Tibial nerve (tissue), 4 donors: ENCODE measurements at regions not wholly inside any gene's neighbourhood (a gene's known extent, or its start where the extent isn't known, plus 50 kb on each side); places are given as distances from the start of the nearest gene placed in this dataset.

Experiments used
- DNase-seq, 2 donors: peaks; one replicate each; pipeline ENCODE4 v3.0.0-alpha.2; 2019; ENCODE audit warnings: low spot score in 2 of 2
- H3K27ac ChIP-seq, 4 donors: fragments of 200-600 bp; sonication (generic) in 3 of 4; one replicate each; pipeline ENCODE4 v1.5.1; 2017 to 2019; ENCODE audit warnings: mild to moderate bottlenecking in 1 of 4
- H3K27me3 ChIP-seq, 2 donors: fragments of 200-600 bp; sonication (generic) in 1 of 2; one replicate each; pipeline versions ENCODE4 v1.5.1 to v1.6.0; 2017 to 2019
- H3K36me3 ChIP-seq, 3 donors: fragments of 200-600 bp; sonication (generic); one replicate each; pipeline ENCODE4 v1.5.1; 2018 to 2019
- H3K4me1 ChIP-seq, 4 donors: fragments of 200-600 bp; sonication (generic) in 3 of 4; one replicate each; pipeline ENCODE4 v1.5.1; 2017 to 2019
- H3K4me3 ChIP-seq, 4 donors: fragments of 200-600 bp; sonication (generic) in 3 of 4; one replicate each; pipeline ENCODE4 v1.5.1; 2017 to 2019; ENCODE audit warnings: mild to moderate bottlenecking in 1 of 4, moderate library complexity in 1 of 4
- H3K9me3 ChIP-seq, 4 donors: fragments of 200-600 bp; sonication (generic) in 3 of 4; one replicate each; pipeline ENCODE4 v1.5.1; 2017 to 2019
- CTCF ChIP-seq, 5 experiments: fragments of 200-600 bp in 3 of 5; fragments of 450-650 bp in 2 of 5; sonication (generic) in 3 of 5; IDR thresholded peaks; one replicate each; pipeline ENCODE4 v1.5.1; 2016 to 2019; ENCODE audit warnings: antibody characterized with exemption in 5 of 5, mild to moderate bottlenecking in 3 of 5, moderate library complexity in 2 of 5
- EP300 ChIP-seq, 2 donors: sonication (generic); formaldehyde crosslinking; IDR thresholded peaks; one replicate each; pipeline ENCODE4 v1.6.1; 2017; ENCODE audit warnings: antibody characterized with exemption in 2 of 2, mild to moderate bottlenecking in 1 of 2
- POLR2A ChIP-seq, 2 donors: fragments of 450-650 bp; IDR thresholded peaks; one replicate each; pipeline ENCODE4 v1.6.1; 2017; ENCODE audit warnings: antibody characterized with exemption in 2 of 2, mild to moderate bottlenecking in 2 of 2, moderate library complexity in 2 of 2
- WGBS, 2 donors: methylation state at CpG; one replicate each; pipeline ENCODE4 v1.1.5; 2018; 5-methylcytosine and 5-hydroxymethylcytosine counted together

GRCh38 chr4:124943145-124943889 lies 230.8 kb upstream of the ANKRD50 start:
- no peaks in the 10 kb centered on the region for H3K9me3 ChIP-seq
- DNase-seq: no peak
- H3K27me3 ChIP-seq: no peaks in the 10 kb centered on the region
- no peak for TF ChIP-seq CTCF (IDR thresholded peaks at IDR 0.05)
- no peak for TF ChIP-seq EP300 (IDR thresholded peaks at IDR 0.05)
- TF ChIP-seq POLR2A (IDR thresholded peaks at IDR 0.05): no peak
- no peaks in the 10 kb centered on the region for H3K36me3 ChIP-seq
- H3K4me3 ChIP-seq: no peak overlapping the region
- H3K4me1 ChIP-seq: peaks cover 0 to 28% (median 5%) of the 10 kb centered on the region in 4 donors
- WGBS, 2 donors: 96 to 97% methylated on average over 11 of the region's 11 CpGs
- no peak overlapping the region for H3K27ac ChIP-seq

DNA sequence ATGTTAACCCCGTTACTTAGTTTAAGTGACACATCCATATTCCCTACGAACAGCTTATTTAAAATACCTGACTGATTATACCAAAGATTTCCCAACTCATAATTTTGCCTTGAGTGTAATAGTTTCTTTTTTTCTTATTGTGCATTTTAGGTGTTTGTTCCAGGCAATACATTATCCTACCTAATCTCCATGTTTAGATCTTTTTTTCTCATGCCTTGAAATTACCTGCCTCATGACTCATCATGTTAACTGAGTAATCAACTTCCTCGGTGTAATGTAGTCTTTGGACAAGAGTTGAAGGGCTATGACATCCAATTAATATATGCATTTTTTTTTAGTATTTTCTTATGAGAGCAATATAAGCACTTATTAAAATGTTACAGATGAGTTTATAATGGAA lies 228.7 kb upstream of the ANKRD50 start:
- Histone ChIP-seq H3K4me3 (no peak overlapping the region), H3K36me3 (no peaks in the 10 kb centered on the region), H3K27me3 (no peaks in the 10 kb centered on the region), H3K27ac (no peak overlapping the region), H3K9me3 (no peaks in the 10 kb centered on the region), H3K4me1 (peaks cover 0 to 42% (median 5%) of the 10 kb centered on the region in 4 donors)
- TF ChIP-seq EP300 (IDR thresholded peaks at IDR 0.05): no peak
- TF ChIP-seq POLR2A (IDR thresholded peaks at IDR 0.05): no peak
- no peak for TF ChIP-seq CTCF (IDR thresholded peaks at IDR 0.05)
- WGBS, 2 donors: 93% methylated on average over 3 of the region's 3 CpGs
- DNase-seq: no peak

DNA sequence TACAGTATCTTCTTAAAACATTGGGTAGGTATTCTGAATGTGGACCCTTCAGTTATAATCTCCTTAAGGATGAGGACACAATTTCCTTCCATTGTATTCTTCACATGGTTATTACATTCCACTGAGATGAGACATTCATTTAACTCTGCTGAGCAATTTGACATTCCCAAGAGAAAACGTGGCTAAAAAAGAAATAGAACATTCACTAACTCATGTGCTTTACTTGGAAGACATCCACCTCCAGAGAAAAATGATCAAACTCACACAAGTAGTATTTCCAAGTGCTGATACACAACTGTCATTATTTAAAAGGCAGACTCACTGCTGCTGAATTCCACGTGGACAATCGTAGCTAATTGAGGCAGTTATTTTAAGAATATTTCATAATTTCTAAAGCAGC lies 227.9 kb upstream of the ANKRD50 start:
- no peaks in the 10 kb centered on the region for H3K9me3 ChIP-seq
- peaks cover 0 to 43% (median 5%) of the 10 kb centered on the region in 4 donors for H3K4me1 ChIP-seq
- WGBS, 2 donors: 9 to 11% methylated on average over 3 of the region's 3 CpGs
- no peaks in the 10 kb centered on the region for H3K27me3 ChIP-seq
- H3K36me3 ChIP-seq: no peaks in the 10 kb centered on the region
- DNase-seq: peak in 1 of 2 donors; percentile 16
- TF ChIP-seq POLR2A (IDR thresholded peaks at IDR 0.05): no peak
- no peak for TF ChIP-seq CTCF (IDR thresholded peaks at IDR 0.05)
- TF ChIP-seq EP300 (IDR thresholded peaks at IDR 0.05): peak in 1 of 2 donors; percentile 55
- H3K27ac ChIP-seq: peak overlapping the region in 2 of 4 donors; percentile 57 to 62
- H3K4me3 ChIP-seq: no peak overlapping the region

- TF ChIP-seq POLR2A (IDR thresholded peaks at IDR 0.05): no peak
- TF ChIP-seq CTCF (IDR thresholded peaks at IDR 0.05): no peak
- Histone ChIP-seq H3K4me3 (no peak overlapping the region), H3K27me3 (no peaks in the 10 kb centered on the region), H3K36me3 (no peaks in the 10 kb centered on the region), H3K27ac (peak overlapping the region in 2 of 4 donors; percentile 57 to 62), H3K4me1 (peaks cover 0 to 43% (median 5%) of the 10 kb centered on the region in 4 donors), H3K9me3 (no peaks in the 10 kb centered on the region)
- DNase-seq: no peak
- WGBS, 2 donors: 76 to 87% methylated on average over 1 of the region's 1 CpG
Observed at GRCh38 chr4:124939908-124940307, 227.4 kb upstream of the ANKRD50 start.

DNA sequence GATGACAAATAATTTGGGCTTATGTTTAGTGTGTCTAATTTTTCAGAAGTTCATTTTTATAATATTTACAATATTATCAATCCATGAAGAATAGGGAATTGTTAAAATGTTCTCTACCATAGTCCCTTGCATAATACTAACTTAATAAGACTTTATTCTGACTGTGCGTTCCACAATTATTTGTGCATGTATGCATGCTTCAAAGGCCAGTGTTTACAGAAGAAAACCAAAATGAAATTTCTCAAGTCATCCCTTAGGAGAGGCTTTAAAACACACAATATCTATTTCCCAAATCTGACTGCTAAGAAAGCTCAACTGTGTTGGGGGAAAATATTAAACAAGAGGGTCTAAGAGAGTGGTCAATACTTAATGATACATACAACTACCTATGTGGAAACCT lies 226.3 kb upstream of the ANKRD50 start:
- TF ChIP-seq EP300 (IDR thresholded peaks at IDR 0.05): no peak
- no peak for TF ChIP-seq POLR2A (IDR thresholded peaks at IDR 0.05)
- no peak for TF ChIP-seq CTCF (IDR thresholded peaks at IDR 0.05)
- H3K4me3 ChIP-seq: no peak overlapping the region
- H3K36me3 ChIP-seq: no peaks in the 10 kb centered on the region
- peak overlapping the region in 1 of 4 donors; percentile 62 for H3K27ac ChIP-seq
- peaks cover 0 to 43% (median 5%) of the 10 kb centered on the region in 4 donors for H3K4me1 ChIP-seq
- no peak for DNase-seq
- WGBS, 2 donors: 54 to 63% methylated on average over 1 of the region's 1 CpG
- H3K27me3 ChIP-seq: no peaks in the 10 kb centered on the region
- no peaks in the 10 kb centered on the region for H3K9me3 ChIP-seq
